Vagina (tissue), 2 donors: ENCODE measurements at regions not wholly inside any gene's neighbourhood (a gene's known extent, or its start where the extent isn't known, plus 50 kb on each side); places are given as distances from the start of the nearest gene placed in this dataset.

Experiments used
- DNase-seq, 2 donors: peaks; one replicate each; pipeline ENCODE4 v3.0.0-alpha.2; 2017; ENCODE audit errors: extremely low spot score in 2 of 2
- H3K27ac ChIP-seq: fragments of 200-600 bp; sonication (generic); one replicate; pipeline ENCODE4 v1.5.1; 2019
- H3K27me3 ChIP-seq: fragments of 200-600 bp; sonication (generic); one replicate; pipeline ENCODE4 v1.5.1; 2019
- H3K36me3 ChIP-seq, 2 donors: fragments of 200-600 bp; sonication (generic); one replicate each; pipeline ENCODE4 v1.5.1; 2017 to 2019
- H3K4me1 ChIP-seq: fragments of 200-600 bp; sonication (generic); one replicate; pipeline ENCODE4 v1.5.1; 2019
- H3K4me3 ChIP-seq, 2 donors: fragments of 200-600 bp; sonication (generic); 1 replicate in 1 of 2; 2 replicates in 1 of 2; pipeline ENCODE4 v1.5.1; 2016 to 2019
- H3K9me3 ChIP-seq: fragments of 200-600 bp; sonication (generic); one replicate; pipeline ENCODE4 v1.5.1; 2019
- CTCF ChIP-seq, 3 experiments: fragments of 450-650 bp in 2 of 3; fragments of 200-600 bp in 1 of 3; sonication (generic) in 1 of 3; IDR thresholded peaks; one replicate each; pipeline ENCODE4 v1.5.1; 2017 to 2019; ENCODE audit warnings: antibody characterized with exemption in 3 of 3, mild to moderate bottlenecking in 2 of 3, moderate library complexity in 2 of 3
- POLR2A ChIP-seq, 2 donors: fragments of 450-650 bp; IDR thresholded peaks; one replicate each; pipeline ENCODE4 v1.6.1; 2017; ENCODE audit warnings: antibody characterized with exemption in 2 of 2, mild to moderate bottlenecking in 2 of 2, moderate library complexity in 2 of 2
- POLR2AphosphoS5 ChIP-seq, 2 donors: sonication (generic); formaldehyde crosslinking; IDR thresholded peaks; one replicate each; pipeline ENCODE4 v1.9.0; 2017; ENCODE audit warnings: antibody characterized with exemption in 2 of 2, mild to moderate bottlenecking in 2 of 2, low read depth in 1 of 2; ENCODE audit not compliant: insufficient read depth in 1 of 2
- intact Hi-C: fragments of 100-400 bp; cut with DNase I; formaldehyde crosslinking; loops from one replicate; pipeline ENCODE4 v1.15.1; 2023

GRCh38 chr3:187873843-187874242 is 128.6 kb upstream of the BCL6 start:
- intact Hi-C loops, result no loop called here
- no peak overlapping the region for H3K4me3 ChIP-seq
- H3K4me1 ChIP-seq, result no peaks in the 10 kb centered on the region
- H3K27me3 ChIP-seq, result no peaks in the 10 kb centered on the region
- H3K36me3 ChIP-seq, result no peaks in the 10 kb centered on the region
- no peaks in the 10 kb centered on the region for H3K9me3 ChIP-seq
- DNase-seq, result no peak
- TF ChIP-seq POLR2AphosphoS5 (IDR thresholded peaks at IDR 0.05; ENCODE audit: insufficient read depth in 1 of 2, low read depth in 1 of 2), result no peak
- no peak for TF ChIP-seq CTCF (IDR thresholded peaks at IDR 0.05)
- no peak for TF ChIP-seq POLR2A (IDR thresholded peaks at IDR 0.05)
- H3K27ac ChIP-seq, result no peak overlapping the region

- Histone ChIP-seq H3K27me3 (no peaks in the 10 kb centered on the region), H3K27ac (no peak overlapping the region), H3K36me3 (no peaks in the 10 kb centered on the region), H3K4me3 (no peak overlapping the region), H3K9me3 (no peaks in the 10 kb centered on the region), H3K4me1 (no peaks in the 10 kb centered on the region)
- no peak for DNase-seq
- TF ChIP-seq POLR2A (IDR thresholded peaks at IDR 0.05) (no peak), CTCF (IDR thresholded peaks at IDR 0.05) (no peak), POLR2AphosphoS5 (IDR thresholded peaks at IDR 0.05; ENCODE audit: insufficient read depth in 1 of 2, low read depth in 1 of 2) (no peak)
- intact Hi-C loops, result no loop called here
These were observed 130.6 kb upstream of the BCL6 start for GRCh38 chr3:187875863-187876262.

GRCh38 chr3:187878772-187879518 is 133.7 kb upstream of the BCL6 start:
- no peak for DNase-seq
- no peak for TF ChIP-seq POLR2A (IDR thresholded peaks at IDR 0.05)
- TF ChIP-seq POLR2AphosphoS5 (IDR thresholded peaks at IDR 0.05; ENCODE audit: insufficient read depth in 1 of 2, low read depth in 1 of 2), result no peak
- no peak for TF ChIP-seq CTCF (IDR thresholded peaks at IDR 0.05)
- Histone ChIP-seq H3K27me3 (no peaks in the 10 kb centered on the region), H3K4me3 (no peak overlapping the region), H3K27ac (no peak overlapping the region), H3K4me1 (no peaks in the 10 kb centered on the region), H3K9me3 (no peaks in the 10 kb centered on the region), H3K36me3 (no peaks in the 10 kb centered on the region)
- intact Hi-C loops, result no loop called here

- Histone ChIP-seq H3K9me3 (no peaks in the 10 kb centered on the region), H3K36me3 (no peaks in the 10 kb centered on the region), H3K27ac (no peak overlapping the region), H3K27me3 (no peaks in the 10 kb centered on the region), H3K4me3 (no peak overlapping the region), H3K4me1 (no peaks in the 10 kb centered on the region)
- no peak for DNase-seq
- TF ChIP-seq POLR2AphosphoS5 (IDR thresholded peaks at IDR 0.05; ENCODE audit: insufficient read depth in 1 of 2, low read depth in 1 of 2), result no peak
- no peak for TF ChIP-seq CTCF (IDR thresholded peaks at IDR 0.05)
- no peak for TF ChIP-seq POLR2A (IDR thresholded peaks at IDR 0.05)
- intact Hi-C loops, result no loop called here
These were observed 135.2 kb upstream of the BCL6 start for GRCh38 chr3:187880441-187880840.

- no peak for TF ChIP-seq POLR2A (IDR thresholded peaks at IDR 0.05)
- no peak for TF ChIP-seq POLR2AphosphoS5 (IDR thresholded peaks at IDR 0.05; ENCODE audit: insufficient read depth in 1 of 2, low read depth in 1 of 2)
- no peak for TF ChIP-seq CTCF (IDR thresholded peaks at IDR 0.05)
- intact Hi-C loops, result no loop called here
These were observed 135.6 kb upstream of the BCL6 start for GRCh38 chr3:187880851-187881250.

More at GRCh38 chr3:187880851-187881250, 135.6 kb upstream of the BCL6 start:
- Histone ChIP-seq H3K4me3 (no peak overlapping the region), H3K27ac (no peak overlapping the region), H3K4me1 (no peaks in the 10 kb centered on the region), H3K36me3 (no peaks in the 10 kb centered on the region), H3K9me3 (no peaks in the 10 kb centered on the region), H3K27me3 (no peaks in the 10 kb centered on the region)
- no peak for DNase-seq
